ENCODE measurements at regions not wholly inside any gene's neighbourhood (a gene's known extent, or its start where the extent isn't known, plus 50 kb on each side); places are given as distances from the start of the nearest gene placed in this dataset.

- TF ChIP-seq CTCF (IDR thresholded peaks at IDR 0.05) (no peak), POLR2A (IDR thresholded peaks at IDR 0.05) (no peak)
Measured at GRCh38 chr3:713947-714620, 378.7 kb upstream of the CNTN6 start.
